ENCODE measurements at regions not wholly inside any gene's neighbourhood (a gene's known extent, or its start where the extent isn't known, plus 50 kb on each side); places are given as distances from the start of the nearest gene placed in this dataset.

- no peak overlapping the region for H3K4me2 ChIP-seq (replicated peaks; ENCODE audit: extremely low read depth, low read length, poor library complexity, severe bottlenecking)
- no peaks in the 10 kb centered on the region for H3K4me1 ChIP-seq (ENCODE audit: control insufficient read depth in 1 of 2, insufficient read depth in 2 of 2, low read length in 2 of 2)
- H3K27ac ChIP-seq (ENCODE audit: low read depth in 1 of 2, low read length in 2 of 2): no peak overlapping the region
- no peaks in the 10 kb centered on the region for H3K79me2 ChIP-seq (ENCODE audit: insufficient read depth, low read length)
- Mint-ChIP-seq H3K27me3 (ENCODE audit: low read depth in 3 of 3) (no peaks in the 10 kb centered on the region), H3K36me3 (no peaks in the 10 kb centered on the region), H3K27ac (peak overlapping the region in 1 of 7 donors; percentile 13), H3K4me1 (no peaks in the 10 kb centered on the region), H3K9me3 (no peaks in the 10 kb centered on the region), H3K4me3 (no peak overlapping the region)
- no peaks in the 10 kb centered on the region for H3K9me3 ChIP-seq (replicated peaks in 1 of 2; ENCODE audit: control insufficient read depth in 1 of 2, insufficient read depth in 1 of 2, low read length in 2 of 2)
- no peak overlapping the region for H3K4me3 ChIP-seq (replicated peaks in 1 of 3; ENCODE audit: low read depth in 2 of 3, low read length in 3 of 3)
- no peak overlapping the region for H3K9ac ChIP-seq (ENCODE audit: insufficient read depth, low read length, poor library complexity, severe bottlenecking)
- no peak for TF ChIP-seq CTCF (IDR thresholded peaks at IDR 0.05)
- no peak for DNase-seq
- H3K36me3 ChIP-seq (replicated peaks in 1 of 2; ENCODE audit: control insufficient read depth in 1 of 2, insufficient read depth in 2 of 2, low read length in 2 of 2): no peaks in the 10 kb centered on the region
- H2AFZ ChIP-seq (ENCODE audit: insufficient read depth, low read depth, low read length, poor library complexity, severe bottlenecking): no peak overlapping the region
- 96% methylated on average over 4 of the region's 8 CpGs for WGBS (ENCODE audit: insufficient coverage)
- H3K27me3 ChIP-seq (ENCODE audit: control insufficient read depth in 2 of 2, insufficient read depth in 2 of 2, low read length in 2 of 2): no peaks in the 10 kb centered on the region
- intact Hi-C loops (cut with micrococcal nuclease): no loop called here
- H4K20me1 ChIP-seq (ENCODE audit: insufficient read depth, low read length): no peaks in the 10 kb centered on the region
Observed at GRCh38 chr7:106471686-106472440, 187.1 kb upstream of the NAMPT start.

GRCh38 chr7:106471021-106471420, 186.2 kb upstream of the NAMPT start:
- no peak for TF ChIP-seq CTCF (IDR thresholded peaks at IDR 0.05)
- no peak overlapping the region for H3K4me3 Mint-ChIP-seq

More at GRCh38 chr7:106471021-106471420, 186.2 kb upstream of the NAMPT start:
- Histone ChIP-seq H3K4me1 (ENCODE audit: control insufficient read depth in 1 of 2, insufficient read depth in 2 of 2, low read length in 2 of 2) (no peaks in the 10 kb centered on the region), H3K4me3 (replicated peaks in 1 of 3; ENCODE audit: low read depth in 2 of 3, low read length in 3 of 3) (no peak overlapping the region), H3K4me2 (replicated peaks; ENCODE audit: extremely low read depth, low read length, poor library complexity, severe bottlenecking) (no peak overlapping the region), H3K36me3 (replicated peaks in 1 of 2; ENCODE audit: control insufficient read depth in 1 of 2, insufficient read depth in 2 of 2, low read length in 2 of 2) (no peaks in the 10 kb centered on the region), H3K27ac (ENCODE audit: low read depth in 1 of 2, low read length in 2 of 2) (no peak overlapping the region), H3K79me2 (ENCODE audit: insufficient read depth, low read length) (no peaks in the 10 kb centered on the region), H2AFZ (ENCODE audit: insufficient read depth, low read depth, low read length, poor library complexity, severe bottlenecking) (no peak overlapping the region), H3K27me3 (ENCODE audit: control insufficient read depth in 2 of 2, insufficient read depth in 2 of 2, low read length in 2 of 2) (no peaks in the 10 kb centered on the region), H4K20me1 (ENCODE audit: insufficient read depth, low read length) (no peaks in the 10 kb centered on the region), H3K9ac (ENCODE audit: insufficient read depth, low read length, poor library complexity, severe bottlenecking) (no peak overlapping the region), H3K9me3 (replicated peaks in 1 of 2; ENCODE audit: control insufficient read depth in 1 of 2, insufficient read depth in 1 of 2, low read length in 2 of 2) (no peaks in the 10 kb centered on the region)
- no peaks in the 10 kb centered on the region for H3K36me3 Mint-ChIP-seq
- no peak overlapping the region for H3K27ac Mint-ChIP-seq
- intact Hi-C loops (cut with micrococcal nuclease): no loop called here
- H3K27me3 Mint-ChIP-seq (ENCODE audit: low read depth in 3 of 3): no peaks in the 10 kb centered on the region
- no peak for DNase-seq
- no peaks in the 10 kb centered on the region for H3K9me3 Mint-ChIP-seq
- WGBS (ENCODE audit: insufficient coverage): 100% methylated on average over 1 of the region's 2 CpGs
- no peaks in the 10 kb centered on the region for H3K4me1 Mint-ChIP-seq
